A549 (cell line): ENCODE measurements at regions not wholly inside any gene's neighbourhood (a gene's known extent, or its start where the extent isn't known, plus 50 kb on each side); places are given as distances from the start of the nearest gene placed in this dataset.

Experiments
- CHD4 ChIP-seq: fragments of 200-600 bp; sonication (generic); IDR thresholded peaks from 2 replicates; pipeline ENCODE4 v1.6.1; 2016; ENCODE audit warnings: antibody characterized with exemption, mild to moderate bottlenecking, borderline replicate concordance
- CTCF ChIP-seq: fragments of >200 bp; sonication (Bioruptor Twin); formaldehyde crosslinking; IDR thresholded peaks from 3 replicates; pipeline ENCODE4 v1.5.1; 2016
- ZFP36 ChIP-seq: fragments of 450-650 bp; IDR thresholded peaks from 2 replicates; pipeline ENCODE4 v1.6.1; 2014; ENCODE audit warnings: borderline replicate concordance; ENCODE audit not compliant: partially characterized antibody

- no peak for TF ChIP-seq CTCF
- no peak for TF ChIP-seq CHD4
- no peak for TF ChIP-seq ZFP36
Measured at GRCh38 chr1:182133181-182133580, 71.7 kb upstream of the ZNF648 start.
